NB4 (cell line): ENCODE measurements at regions not wholly inside any gene's neighbourhood (a gene's known extent, or its start where the extent isn't known, plus 50 kb on each side); places are given as distances from the start of the nearest gene placed in this dataset.

Source experiments
- CTCF ChIP-seq: IDR thresholded peaks from one replicate; pipeline ENCODE4 v1.5.1; 2012; ENCODE audit warnings: low read depth, low read length
- MAX ChIP-seq: IDR thresholded peaks from 2 replicates; pipeline ENCODE4 v1.6.1; 2011; ENCODE audit warnings: low read depth, low read length

- TF ChIP-seq CTCF = no peak
- no peak for TF ChIP-seq MAX
These were observed 96.3 kb downstream of the FAM76B start for GRCh38 chr11:95693298-95693697.
